ENCODE measurements at regions not wholly inside any gene's neighbourhood (a gene's known extent, or its start where the extent isn't known, plus 50 kb on each side); places are given as distances from the start of the nearest gene placed in this dataset.

GRCh38 chr2:65549631-65550030 is 117.2 kb upstream of the SPRED2 start:
- TF ChIP-seq CTCF (IDR thresholded peaks at IDR 0.05) (no peak), POLR2A (IDR thresholded peaks at IDR 0.05) (no peak)
